K562 (cell line): ENCODE measurements at regions not wholly inside any gene's neighbourhood (a gene's known extent, or its start where the extent isn't known, plus 50 kb on each side); places are given as distances from the start of the nearest gene placed in this dataset.

Experiments
- ATAC-seq: fragments of 200-7000 bp; cut with Tn5 transposase; 3 replicates; pipeline ENCODE4 v1.9.1; 2020; ENCODE audit warnings: moderate library complexity
- BruUV-seq: library from RNA; stranded (reverse); fragments of 400-500 nt; replicated peaks from 2 replicates; lab custom pipeline; 2021; lab: Mats Ljungman, UMichigan
- CTCF ChIA-PET: fragments of 300-600 bp; formaldehyde crosslinking; extraction: SDS; loops from one replicate; lab custom pipeline; 2021; ENCODE audit warnings: low intra/inter-chr PET ratio; lab: Yijun Ruan, JAX
- POLR2A ChIA-PET: fragments of 300-600, 350-650 bp; sonication (Branson Sonifier 250); formaldehyde crosslinking; extraction: SDS; loops from one replicate; lab custom pipeline; 2021; ENCODE audit warnings: antibody characterized with exemption, inconsistent platforms; lab: Yijun Ruan, JAX
- DNase-seq, 4 experiments: peaks; one replicate each; pipeline versions ENCODE4 v3.0.0 to v3.0.0-alpha.2; 2011 to 2018; ENCODE audit warnings: low spot score in 3 of 4, mixed read lengths in 3 of 4; ENCODE audit errors: extremely low read depth in 1 of 4
- FAIRE-seq: peaks from 2 replicates; lab custom pipeline; 2011; peaks lifted over from hg19 to GRCh38; lab: Jason Lieb, UNC
- H2AFZ ChIP-seq: 2 replicates; pipeline ENCODE4 v1.6.0; 2011; ENCODE audit warnings: low read depth, low read length, control low read depth, inconsistent platforms
- H3K27ac ChIP-seq: fragments of 200-600 bp; 3 replicates; pipeline ENCODE4 v1.8.0; 2011; ENCODE audit warnings: low read depth, mild to moderate bottlenecking, control low read depth, inconsistent platforms, low read length, moderate library complexity, mixed read lengths; ENCODE audit errors: extremely low read depth
- H3K27me3 ChIP-seq, 2 experiments: fragments of 300-600 bp in 1 of 2; 2 replicates in 1 of 2; 3 replicates in 1 of 2; pipeline versions ENCODE4 v1.6.0 to v1.8.0; 2011; ENCODE audit warnings: inconsistent platforms in 2 of 2, low read length in 2 of 2, mild to moderate bottlenecking in 1 of 2, mixed read lengths in 1 of 2, moderate library complexity in 1 of 2; ENCODE audit not compliant: control insufficient read depth in 2 of 2, insufficient read depth in 2 of 2
- H3K36me3 ChIP-seq: fragments of 300-600 bp; 3 replicates; pipeline ENCODE4 v1.8.0; 2011; ENCODE audit warnings: mild to moderate bottlenecking, low read length, inconsistent platforms; ENCODE audit not compliant: control insufficient read depth, insufficient read depth
- H3K4me1 ChIP-seq, 2 experiments: fragments of 200-600 bp in 1 of 2; replicated peaks in 1 of 2; 2 replicates in 1 of 2; 3 replicates in 1 of 2; pipeline versions ENCODE4 v1.5.1 to v1.8.0; 2011; ENCODE audit warnings: inconsistent platforms in 2 of 2, low read length in 2 of 2, mild to moderate bottlenecking in 1 of 2, mixed read lengths in 1 of 2, moderate library complexity in 1 of 2; ENCODE audit not compliant: control insufficient read depth in 2 of 2, insufficient read depth in 2 of 2
- H3K4me2 ChIP-seq: 2 replicates; pipeline ENCODE4 v1.6.1; 2011; ENCODE audit warnings: low read length, control low read depth, inconsistent platforms, mixed read lengths; ENCODE audit not compliant: insufficient read depth
- H3K4me3 ChIP-seq: fragments of 200-600 bp; sonication (generic), shearing (Covaris generic); 2 replicates; pipeline ENCODE4 v1.5.1; 2016; ENCODE audit warnings: control low read depth, inconsistent platforms
- H3K79me2 ChIP-seq: fragments of 200-600 bp; 3 replicates; pipeline ENCODE4 v1.8.0; 2011; ENCODE audit warnings: low read length, inconsistent platforms; ENCODE audit not compliant: control insufficient read depth, insufficient read depth
- H3K9ac ChIP-seq, 2 experiments: 2 replicates each; pipeline versions ENCODE4 v1.6.0 to v1.6.1; 2011; ENCODE audit warnings: low read depth in 2 of 2, low read length in 2 of 2, control low read depth in 1 of 2, inconsistent platforms in 1 of 2, mild to moderate bottlenecking in 1 of 2, mixed read lengths in 1 of 2; ENCODE audit not compliant: insufficient read depth in 1 of 2
- H3K9me1 ChIP-seq: one replicate; pipeline ENCODE4 v1.6.0; 2011; ENCODE audit warnings: inconsistent platforms, mild to moderate bottlenecking, low read length, moderate library complexity; ENCODE audit not compliant: control insufficient read depth, insufficient read depth
- H3K9me3 ChIP-seq: replicated peaks from 2 replicates; pipeline ENCODE4 v1.5.1; 2011; ENCODE audit warnings: low read depth, low read length, inconsistent platforms; ENCODE audit not compliant: control insufficient read depth, insufficient read depth
- H4K20me1 ChIP-seq: replicated peaks from 2 replicates; pipeline ENCODE4 v1.6.1; 2011; ENCODE audit warnings: low read length, inconsistent platforms, mixed read lengths; ENCODE audit not compliant: control insufficient read depth, insufficient read depth
- ARID3B ChIP-seq: fragments of 250-450 bp; sonication (Bioruptor Pico); IDR thresholded peaks from 2 replicates; pipeline ENCODE4 v1.4.0; 2020; ENCODE audit warnings: borderline replicate concordance
- CBX2 ChIP-seq: fragments of 200-600 bp; sonication (generic); IDR thresholded peaks from one replicate; pipeline ENCODE4 v1.6.1; 2012; ENCODE audit warnings: mild to moderate bottlenecking, low read length, inconsistent platforms; ENCODE audit not compliant: insufficient read depth, poor library complexity, severe bottlenecking
- CUX1 ChIP-seq: fragments of 200-800 bp; sonication (Bioruptor generic); IDR thresholded peaks from 2 replicates; pipeline ENCODE4 v1.6.1; 2016; ENCODE audit warnings: missing genetic modification characterization, missing compliant biosample characterization
- RFX5 ChIP-seq: IDR thresholded peaks from 2 replicates; pipeline ENCODE4 v1.6.1; 2011; ENCODE audit warnings: low read depth, mild to moderate bottlenecking, improper control_type of control experiment, low read length
- RREB1 ChIP-seq: fragments of 250-450 bp; sonication (Bioruptor Pico); IDR thresholded peaks from 2 replicates; pipeline ENCODE4 v1.4.0; 2020
- ZNF133 ChIP-seq: fragments of 250-450 bp; sonication (Bioruptor Pico); IDR thresholded peaks from 2 replicates; pipeline ENCODE4 v1.4.0; 2020; ENCODE audit warnings: mild to moderate bottlenecking
- ZNF586 ChIP-seq: fragments of 450-650 bp; formaldehyde crosslinking; conservative IDR thresholded peaks from 2 replicates; pipeline ENCODE4 v1.4.0; 2020; ENCODE audit warnings: mild to moderate bottlenecking, moderate library complexity
- in situ Hi-C: fragments of 300-500 bp; cut with MboI; formaldehyde crosslinking; loops from 4 replicates; pipeline ENCODE4 v1.15.0; 2018; ENCODE audit warnings: inconsistent platforms, mixed read lengths
- intact Hi-C: fragments of 100-400 bp; cut with micrococcal nuclease; formaldehyde crosslinking; loops from 2 replicates; pipeline ENCODE4 v1.14.2; 2022

- TF ChIP-seq RREB1 (CRISPR knock-in tag), result no peak
- TF ChIP-seq, all 486 proteins: peak for 0
These were observed 723.8 kb upstream of the CDH6 start (continued) for GRCh38 chr5:30469691-30470090.

GRCh38 chr5:30458681-30459080, 734.8 kb upstream of the CDH6 start:
- no peak overlapping the region for H2AFZ ChIP-seq
- DNase-seq, result no peak
- no peaks in the 10 kb centered on the region for H3K36me3 ChIP-seq
- no peak for ATAC-seq
- POLR2A ChIA-PET, result no interaction called here
- no peaks in the 10 kb centered on the region for H3K79me2 ChIP-seq
- no peak for FAIRE-seq
- no peak overlapping the region for H3K4me2 ChIP-seq
- no peak overlapping the region for H3K9ac ChIP-seq
- intact Hi-C loops, result no loop called here
- no peaks in the 10 kb centered on the region for H3K9me1 ChIP-seq
- in situ Hi-C loops, result no loop called here
- no peak overlapping the region for H3K4me3 ChIP-seq
- H3K27me3 ChIP-seq, result no peaks in the 10 kb centered on the region
- H4K20me1 ChIP-seq, result no peaks in the 10 kb centered on the region
- BruUV-seq, result no TSS peak
- CTCF ChIA-PET, result no interaction called here
- no peaks in the 10 kb centered on the region for H3K4me1 ChIP-seq
- H3K27ac ChIP-seq, result no peak overlapping the region
- no peaks in the 10 kb centered on the region; the same call in 1 of the 2 replicates for H3K9me3 ChIP-seq
- TF ChIP-seq CBX2 (no peak), ZNF586 (CRISPR knock-in tag) (no peak), RFX5 (no peak), ARID3B (CRISPR knock-in tag) (no peak), ZNF133 (no peak), CUX1 (CRISPR knock-in tag) (no peak)
